Ectodermal cell (in vitro differentiated cells): ENCODE measurements at regions not wholly inside any gene's neighbourhood (a gene's known extent, or its start where the extent isn't known, plus 50 kb on each side); places are given as distances from the start of the nearest gene placed in this dataset.

Experiments used
- H3K27ac ChIP-seq: 2 replicates; pipeline ENCODE4 v1.7.0; 2013; ENCODE audit warnings: mild to moderate bottlenecking, low read depth, low read length; ENCODE audit not compliant: insufficient read depth, poor library complexity, severe bottlenecking
- H3K27me3 ChIP-seq: 2 replicates; pipeline ENCODE4 v1.7.0; 2013; ENCODE audit warnings: mild to moderate bottlenecking, low read length; ENCODE audit not compliant: insufficient read depth, control insufficient read depth, poor library complexity, severe bottlenecking
- H3K36me3 ChIP-seq: one replicate; pipeline ENCODE4 v1.7.0; 2013; ENCODE audit warnings: low read length; ENCODE audit not compliant: control insufficient read depth, insufficient read depth
- H3K4me1 ChIP-seq: one replicate; pipeline ENCODE4 v1.7.0; 2013; ENCODE audit warnings: low read length; ENCODE audit not compliant: control insufficient read depth, insufficient read depth
- H3K4me3 ChIP-seq: 2 replicates; pipeline ENCODE4 v1.7.0; 2013; ENCODE audit warnings: low read depth, low read length, control low read depth; ENCODE audit not compliant: insufficient read depth
- H3K9me3 ChIP-seq: 2 replicates; pipeline ENCODE4 v1.7.0; 2013; ENCODE audit warnings: mild to moderate bottlenecking, low read length, moderate library complexity; ENCODE audit not compliant: control insufficient read depth
- WGBS, 2 experiments: methylation state at CpG; one replicate each; pipeline ENCODE4 v1.1.7; 2013; ENCODE audit warnings: missing lambda C conversion rate in 2 of 2; 5-methylcytosine and 5-hydroxymethylcytosine counted together

DNA sequence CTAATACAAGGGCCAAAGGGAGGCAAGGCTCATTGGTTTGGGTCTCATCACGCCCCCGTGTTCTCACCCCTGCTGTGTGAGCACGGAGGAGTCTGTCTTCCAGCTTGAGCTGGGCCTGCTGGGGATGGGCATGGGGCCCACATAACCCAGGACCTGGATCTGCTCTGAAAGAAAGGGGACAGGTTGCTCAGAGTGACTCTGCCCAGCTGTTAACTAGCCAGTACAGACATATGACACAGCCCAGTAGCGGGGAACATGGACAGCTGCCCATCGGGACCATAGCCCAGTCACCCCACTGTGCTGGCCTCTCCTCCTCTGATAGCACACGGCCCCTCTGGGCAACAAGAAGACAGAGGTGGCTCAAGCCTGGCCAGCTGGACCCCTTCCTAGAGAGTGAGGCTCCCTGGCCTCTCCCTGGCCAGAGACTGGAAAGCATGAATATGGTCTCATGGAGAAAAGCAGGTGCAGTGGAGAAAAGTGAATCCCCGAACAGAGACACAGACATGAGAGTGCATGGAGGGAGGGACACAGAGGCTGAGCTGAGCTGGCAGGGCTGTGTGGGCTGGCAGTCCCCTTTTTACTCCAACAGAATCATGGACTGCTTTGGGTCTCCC is 973.9 kb downstream of the BRD1 start:
- no peaks in the 10 kb centered on the region for H3K27me3 ChIP-seq
- 89 to 92% methylated on average over 7 of the region's 7 CpGs for WGBS, 2 experiments
- H3K4me1 ChIP-seq, result no peaks in the 10 kb centered on the region
- no peak overlapping the region for H3K4me3 ChIP-seq
- no peaks in the 10 kb centered on the region for H3K9me3 ChIP-seq
- H3K27ac ChIP-seq, result no peak overlapping the region
- H3K36me3 ChIP-seq, result no peaks in the 10 kb centered on the region

GRCh38 chr22:48851933-48852549 is 975.6 kb downstream of the BRD1 start:
- H3K4me1 ChIP-seq, result no peaks in the 10 kb centered on the region
- H3K4me3 ChIP-seq, result no peak overlapping the region
- no peaks in the 10 kb centered on the region for H3K9me3 ChIP-seq
- no peaks in the 10 kb centered on the region for H3K36me3 ChIP-seq
- H3K27ac ChIP-seq, result no peak overlapping the region
- WGBS, 2 experiments, result 96% methylated on average over 22 of the region's 22 CpGs
- no peaks in the 10 kb centered on the region for H3K27me3 ChIP-seq

DNA sequence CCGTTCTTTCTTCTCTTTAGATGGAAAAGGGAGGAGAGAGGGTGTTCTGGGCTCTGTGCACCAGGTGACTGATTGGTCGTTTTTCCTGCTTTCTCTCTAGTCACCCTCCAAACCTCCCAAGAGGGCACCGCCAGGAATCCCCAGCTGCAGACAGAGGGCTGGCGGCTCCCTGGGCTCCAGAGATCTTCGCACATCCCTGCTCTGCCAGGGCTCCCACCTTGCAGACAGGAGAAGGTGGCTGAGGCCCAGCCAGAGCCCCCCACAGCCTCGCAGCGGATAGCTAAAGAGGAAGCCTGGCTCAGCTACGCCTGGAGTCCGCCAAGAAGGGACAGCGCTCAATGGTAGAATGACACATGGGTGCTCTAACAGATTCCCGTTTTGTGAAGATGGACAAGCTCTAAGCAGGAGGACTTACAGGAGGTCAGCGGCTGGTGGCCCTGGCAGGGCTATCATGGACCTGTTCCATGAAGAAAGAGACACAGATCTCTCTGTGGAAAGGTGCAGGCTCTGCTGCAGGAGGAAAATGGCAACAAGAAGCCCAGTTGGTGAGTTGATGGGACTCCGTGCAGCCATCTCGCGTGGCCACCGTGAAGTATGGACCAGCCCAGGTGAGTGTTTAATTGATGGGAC is 976.9 kb downstream of the BRD1 start:
- no peak overlapping the region for H3K27ac ChIP-seq
- no peaks in the 10 kb centered on the region for H3K4me1 ChIP-seq
- H3K27me3 ChIP-seq, result no peaks in the 10 kb centered on the region
- no peak overlapping the region for H3K4me3 ChIP-seq
- no peaks in the 10 kb centered on the region for H3K9me3 ChIP-seq
- WGBS, 2 experiments, result 94 to 97% methylated on average over 16 of the region's 16 CpGs
- no peaks in the 10 kb centered on the region for H3K36me3 ChIP-seq

DNA sequence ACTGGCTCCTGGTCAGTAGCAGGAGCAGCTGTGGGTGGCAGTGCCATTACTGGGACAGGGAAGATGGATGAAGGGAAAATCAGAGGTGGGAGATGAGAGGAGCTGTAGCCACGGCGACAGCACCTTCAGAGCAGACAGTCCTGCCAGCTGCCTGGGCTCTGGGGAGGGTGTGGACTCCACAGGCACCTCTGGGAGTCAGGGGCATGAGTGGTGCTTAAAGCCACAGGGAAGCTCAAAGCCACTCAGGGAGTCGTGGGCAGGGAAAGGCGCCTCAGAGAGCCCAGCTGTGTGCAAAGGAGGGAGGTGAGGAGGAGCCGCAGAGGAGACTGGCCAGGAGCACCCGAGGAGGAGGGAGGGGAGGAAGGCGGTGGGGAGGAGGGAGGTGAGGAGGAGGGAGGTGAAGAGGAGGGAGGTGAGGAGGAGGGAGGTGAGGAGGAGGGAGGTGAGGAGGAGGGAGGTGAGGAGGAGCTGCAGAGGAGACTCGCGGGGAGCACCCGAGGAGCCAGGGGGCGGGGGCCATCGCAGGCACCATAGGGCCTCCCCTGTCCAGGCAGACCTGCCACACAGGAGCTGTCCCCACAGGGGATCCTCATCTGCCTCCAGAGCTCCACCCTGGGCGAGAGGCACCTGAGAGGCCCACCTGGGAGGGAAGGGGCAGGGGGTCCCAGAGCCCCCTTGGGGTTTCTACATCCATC is 977.6 kb downstream of the BRD1 start:
- Histone ChIP-seq H3K36me3 (no peaks in the 10 kb centered on the region), H3K27me3 (no peaks in the 10 kb centered on the region), H3K4me3 (no peak overlapping the region), H3K27ac (no peak overlapping the region), H3K9me3 (no peaks in the 10 kb centered on the region), H3K4me1 (no peaks in the 10 kb centered on the region)
- WGBS, 2 experiments, result 89 to 92% methylated on average over 12 of the region's 13 CpGs

DNA sequence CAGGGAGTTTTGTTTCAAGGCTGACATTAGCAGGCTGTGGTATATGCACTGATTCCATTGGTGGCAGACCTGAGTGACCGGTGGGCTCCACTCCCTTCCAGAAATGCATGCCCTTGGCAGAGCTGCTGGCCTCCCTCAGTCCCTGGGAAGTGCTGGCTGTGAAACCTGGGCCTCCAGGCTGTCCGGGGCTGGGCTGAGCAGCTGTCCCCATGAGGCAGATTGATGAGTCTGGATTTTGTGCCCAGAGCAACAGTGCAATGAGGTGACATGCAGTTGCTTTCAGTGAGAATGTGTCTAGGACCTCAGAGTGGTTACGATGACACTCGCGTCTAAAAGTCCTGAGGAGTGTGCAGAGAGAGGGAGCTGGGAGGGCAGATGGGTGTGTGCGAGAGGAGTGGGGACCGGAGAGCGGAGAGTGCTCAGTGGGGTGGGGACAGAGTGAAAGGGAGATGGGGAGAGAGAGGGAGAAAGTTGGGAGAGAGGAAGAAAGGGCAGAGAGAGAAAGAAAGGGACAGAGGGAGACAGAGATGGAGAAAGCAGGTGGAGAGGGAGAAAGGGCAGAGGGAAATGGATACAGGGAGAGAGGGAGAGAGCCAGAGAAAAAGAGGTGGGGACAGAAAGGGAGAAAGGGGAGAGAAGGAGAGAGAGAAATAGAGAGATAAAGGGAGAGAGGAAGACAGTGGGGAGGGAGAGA is 978.3 kb downstream of the BRD1 start:
- Histone ChIP-seq H3K36me3 (no peaks in the 10 kb centered on the region), H3K4me1 (no peaks in the 10 kb centered on the region), H3K9me3 (no peaks in the 10 kb centered on the region), H3K27ac (no peak overlapping the region), H3K4me3 (no peak overlapping the region), H3K27me3 (no peaks in the 10 kb centered on the region)
- WGBS, 2 experiments, result 83 to 88% methylated on average over 8 of the region's 8 CpGs

GRCh38 chr22:48846200-48846599 is 981.5 kb downstream of the BRD1 start:
- 79 to 82% methylated on average over 5 of the region's 5 CpGs for WGBS, 2 experiments
- no peaks in the 10 kb centered on the region for H3K27me3 ChIP-seq
- no peak overlapping the region for H3K4me3 ChIP-seq

GRCh38 chr22:48845356-48845936 is 982.2 kb downstream of the BRD1 start:
- no peak overlapping the region for H3K27ac ChIP-seq
- WGBS, 2 experiments, result 91 to 92% methylated on average over 29 of the region's 29 CpGs
- H3K4me3 ChIP-seq, result no peak overlapping the region
- no peaks in the 10 kb centered on the region for H3K36me3 ChIP-seq
- H3K9me3 ChIP-seq, result no peaks in the 10 kb centered on the region
- H3K27me3 ChIP-seq, result no peaks in the 10 kb centered on the region
- H3K4me1 ChIP-seq, result no peaks in the 10 kb centered on the region

More at GRCh38 chr22:48846200-48846599, 981.5 kb downstream of the BRD1 start:
- Histone ChIP-seq H3K4me1 (no peaks in the 10 kb centered on the region), H3K27ac (no peak overlapping the region), H3K36me3 (no peaks in the 10 kb centered on the region), H3K9me3 (no peaks in the 10 kb centered on the region)

GRCh38 chr22:48844056-48844675 is 983.5 kb downstream of the BRD1 start:
- Histone ChIP-seq H3K27me3 (no peaks in the 10 kb centered on the region), H3K4me3 (no peak overlapping the region), H3K36me3 (no peaks in the 10 kb centered on the region), H3K27ac (no peak overlapping the region), H3K4me1 (no peaks in the 10 kb centered on the region), H3K9me3 (no peaks in the 10 kb centered on the region)
- 86 to 87% methylated on average over 20 of the region's 20 CpGs for WGBS, 2 experiments

- Histone ChIP-seq H3K4me3 (no peak overlapping the region), H3K27me3 (no peaks in the 10 kb centered on the region), H3K9me3 (no peaks in the 10 kb centered on the region), H3K27ac (no peak overlapping the region), H3K36me3 (no peaks in the 10 kb centered on the region), H3K4me1 (no peaks in the 10 kb centered on the region)
- 82 to 86% methylated on average over 9 of the region's 9 CpGs for WGBS, 2 experiments
These were observed 984.0 kb downstream of the BRD1 start for GRCh38 chr22:48843640-48844039.
